Transverse colon (tissue), 1 donor: ENCODE measurements at regions not wholly inside any gene's neighbourhood (a gene's known extent, or its start where the extent isn't known, plus 50 kb on each side); places are given as distances from the start of the nearest gene placed in this dataset.
"Not testable (repeated sequence)": the region's sequence is repeated elsewhere in the genome, so short reads cannot be mapped to it uniquely, and the experiment has no call there.

Experiments
- EP300 ChIP-seq: sonication (generic); formaldehyde crosslinking; IDR thresholded peaks from one replicate; pipeline ENCODE4 v1.6.1; 2017; ENCODE audit warnings: antibody characterized with exemption, low read depth
- POLR2A ChIP-seq: fragments of 450-650 bp; IDR thresholded peaks from one replicate; pipeline ENCODE4 v1.6.1; 2016; ENCODE audit warnings: antibody characterized with exemption, mild to moderate bottlenecking, moderate library complexity

DNA sequence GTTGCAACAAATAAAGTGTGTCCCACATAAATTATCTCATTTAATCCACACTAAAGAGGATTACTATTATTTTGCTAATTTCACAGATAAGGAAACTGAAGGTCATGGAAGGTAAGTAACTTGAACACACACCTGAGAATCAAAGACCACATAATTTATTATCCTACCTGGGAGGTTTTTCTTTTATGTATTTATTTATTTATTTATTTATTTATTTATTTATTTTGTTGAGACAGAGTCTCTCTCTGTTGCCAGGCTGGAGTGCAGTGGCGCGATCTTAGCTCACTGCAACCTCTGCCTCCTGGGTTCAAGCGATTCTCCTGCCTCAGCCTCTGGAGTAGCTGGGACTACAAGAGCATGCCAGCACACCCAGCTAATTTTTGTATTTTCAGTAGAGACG is 1011.4 kb downstream of the VRK1 start:
- TF ChIP-seq EP300, POLR2A: not testable (repeated sequence)
